Omental fat pad (tissue), 3 donors: ENCODE measurements at regions not wholly inside any gene's neighbourhood (a gene's known extent, or its start where the extent isn't known, plus 50 kb on each side); places are given as distances from the start of the nearest gene placed in this dataset.
"Not testable (repeated sequence)": the region's sequence is repeated elsewhere in the genome, so short reads cannot be mapped to it uniquely, and the experiment has no call there.

Experiments used
- ATAC-seq: fragments of 150-250 bp; one replicate; pipeline ENCODE4 v1.9.1; 2016; ENCODE audit warnings: mild to moderate bottlenecking, moderate library complexity; ENCODE audit not compliant: low FRiP score
- DNase-seq: peaks from one replicate; pipeline ENCODE4 v3.0.0-alpha.2; 2019; ENCODE audit warnings: low spot score
- CTCF ChIP-seq, 3 donors: fragments of 450-650 bp; IDR thresholded peaks; one replicate each; pipeline ENCODE4 v1.5.1; 2016 to 2017; ENCODE audit warnings: antibody characterized with exemption in 3 of 3, mild to moderate bottlenecking in 3 of 3, moderate library complexity in 2 of 3

GRCh38 chr12:59370933-59371332 is 224.9 kb upstream of the SLC16A7 start:
- ATAC-seq (no peak), DNase-seq (no peak)
- TF ChIP-seq CTCF (IDR thresholded peaks at IDR 0.05), result no peak

- no peak for TF ChIP-seq CTCF (IDR thresholded peaks at IDR 0.05)
Observed at GRCh38 chr12:59365133-59365532, 230.7 kb upstream of the SLC16A7 start.

GRCh38 chr12:59357811-59358210 is 238.0 kb upstream of the SLC16A7 start:
- TF ChIP-seq CTCF (IDR thresholded peaks at IDR 0.05), result no peak
- ATAC-seq (no peak), DNase-seq (no peak)

More at GRCh38 chr12:59365133-59365532, 230.7 kb upstream of the SLC16A7 start:
- DNase-seq (no peak), ATAC-seq (no peak)

- not testable (repeated sequence) for ATAC-seq, DNase-seq
Observed at GRCh38 chr12:59346248-59346647, 249.6 kb upstream of the SLC16A7 start.

GRCh38 chr12:59345406-59345805 is 250.4 kb upstream of the SLC16A7 start:
- DNase-seq (no peak), ATAC-seq (no peak)
- no peak for TF ChIP-seq CTCF (IDR thresholded peaks at IDR 0.05)

GRCh38 chr12:59344224-59344623 is 251.6 kb upstream of the SLC16A7 start:
- no peak for DNase-seq
- no peak for ATAC-seq
- no peak for TF ChIP-seq CTCF (IDR thresholded peaks at IDR 0.05)

- DNase-seq (no peak), ATAC-seq (no peak)
- TF ChIP-seq CTCF (IDR thresholded peaks at IDR 0.05), result no peak
Observed at GRCh38 chr12:59329462-59329861, 266.4 kb upstream of the SLC16A7 start.

- not testable (repeated sequence) for ATAC-seq, DNase-seq
Observed at GRCh38 chr12:59328395-59329075, 267.3 kb upstream of the SLC16A7 start.

GRCh38 chr12:59326457-59326856 is 269.4 kb upstream of the SLC16A7 start:
- DNase-seq, ATAC-seq: not testable (repeated sequence)
